Neutrophil (primary cell): ENCODE measurements at regions not wholly inside any gene's neighbourhood (a gene's known extent, or its start where the extent isn't known, plus 50 kb on each side); places are given as distances from the start of the nearest gene placed in this dataset.

Experiments used
- H3K27ac ChIP-seq: fragments of 200-600 bp; sonication (generic); 2 replicates; pipeline ENCODE4 v1.5.1; 2016; ENCODE audit warnings: mild to moderate bottlenecking, moderate library complexity
- H3K27me3 ChIP-seq: fragments of 200-600 bp; sonication (generic); 2 replicates; pipeline ENCODE4 v1.6.0; 2016; ENCODE audit warnings: mild to moderate bottlenecking
- H3K36me3 ChIP-seq: fragments of 200-600 bp; sonication (generic); 2 replicates; pipeline ENCODE4 v1.5.1; 2017
- H3K4me1 ChIP-seq, 2 experiments: fragments of 200-600 bp in 1 of 2; sonication (generic) in 1 of 2; 1 replicate in 1 of 2; 2 replicates in 1 of 2; pipeline versions ENCODE4 v1.5.1 to v1.6.1; 2013 to 2016; ENCODE audit warnings: low read depth in 1 of 2, low read length in 1 of 2, mild to moderate bottlenecking in 1 of 2, moderate library complexity in 1 of 2; ENCODE audit not compliant: control insufficient read depth in 1 of 2, insufficient read depth in 1 of 2
- H3K4me3 ChIP-seq, 2 experiments: fragments of 200-600 bp in 1 of 2; sonication (generic) in 1 of 2; 1 replicate in 1 of 2; 2 replicates in 1 of 2; pipeline ENCODE4 v1.5.1; 2013 to 2016; ENCODE audit warnings: low read depth in 1 of 2, low read length in 1 of 2, mild to moderate bottlenecking in 1 of 2, moderate library complexity in 1 of 2
- H3K9me3 ChIP-seq: fragments of 200-600 bp; sonication (generic); 2 replicates; pipeline ENCODE4 v1.5.1; 2016
- TF ChIP-seq, protein P1 (sequence below): fragments of 200-600 bp; sonication (generic); IDR thresholded peaks from 2 replicates; pipeline ENCODE4 v1.5.1; 2016; ENCODE audit warnings: antibody characterized with exemption

DNA sequence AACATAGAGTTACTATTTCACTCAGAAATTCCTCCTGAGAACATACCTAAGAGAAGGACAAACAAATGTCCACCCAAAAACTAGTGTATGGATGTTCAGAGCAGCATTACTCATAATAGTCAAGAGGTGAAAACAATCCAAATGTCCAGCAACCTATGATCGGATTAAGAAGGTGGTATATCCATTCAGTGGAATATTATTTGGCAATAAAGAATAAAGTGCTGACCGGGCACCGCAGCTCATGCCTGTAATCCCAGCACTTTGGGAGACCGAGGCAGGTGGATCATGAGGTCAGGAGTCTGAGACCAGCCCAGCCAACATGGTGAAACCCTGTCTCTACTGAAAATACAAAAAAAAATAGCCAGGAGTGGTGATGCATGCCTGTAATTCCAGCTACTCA is 182.8 kb upstream of the AGAP1 start:
- H3K4me3 ChIP-seq = no peak overlapping the region
- no peaks in the 10 kb centered on the region for H3K4me1 ChIP-seq
- H3K27ac ChIP-seq = no peak overlapping the region
- TF ChIP-seq, protein P1, sequence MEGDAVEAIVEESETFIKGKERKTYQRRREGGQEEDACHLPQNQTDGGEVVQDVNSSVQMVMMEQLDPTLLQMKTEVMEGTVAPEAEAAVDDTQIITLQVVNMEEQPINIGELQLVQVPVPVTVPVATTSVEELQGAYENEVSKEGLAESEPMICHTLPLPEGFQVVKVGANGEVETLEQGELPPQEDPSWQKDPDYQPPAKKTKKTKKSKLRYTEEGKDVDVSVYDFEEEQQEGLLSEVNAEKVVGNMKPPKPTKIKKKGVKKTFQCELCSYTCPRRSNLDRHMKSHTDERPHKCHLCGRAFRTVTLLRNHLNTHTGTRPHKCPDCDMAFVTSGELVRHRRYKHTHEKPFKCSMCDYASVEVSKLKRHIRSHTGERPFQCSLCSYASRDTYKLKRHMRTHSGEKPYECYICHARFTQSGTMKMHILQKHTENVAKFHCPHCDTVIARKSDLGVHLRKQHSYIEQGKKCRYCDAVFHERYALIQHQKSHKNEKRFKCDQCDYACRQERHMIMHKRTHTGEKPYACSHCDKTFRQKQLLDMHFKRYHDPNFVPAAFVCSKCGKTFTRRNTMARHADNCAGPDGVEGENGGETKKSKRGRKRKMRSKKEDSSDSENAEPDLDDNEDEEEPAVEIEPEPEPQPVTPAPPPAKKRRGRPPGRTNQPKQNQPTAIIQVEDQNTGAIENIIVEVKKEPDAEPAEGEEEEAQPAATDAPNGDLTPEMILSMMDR = no peak
- H3K27me3 ChIP-seq = no peaks in the 10 kb centered on the region
- no peaks in the 10 kb centered on the region for H3K36me3 ChIP-seq
- no peaks in the 10 kb centered on the region for H3K9me3 ChIP-seq

DNA sequence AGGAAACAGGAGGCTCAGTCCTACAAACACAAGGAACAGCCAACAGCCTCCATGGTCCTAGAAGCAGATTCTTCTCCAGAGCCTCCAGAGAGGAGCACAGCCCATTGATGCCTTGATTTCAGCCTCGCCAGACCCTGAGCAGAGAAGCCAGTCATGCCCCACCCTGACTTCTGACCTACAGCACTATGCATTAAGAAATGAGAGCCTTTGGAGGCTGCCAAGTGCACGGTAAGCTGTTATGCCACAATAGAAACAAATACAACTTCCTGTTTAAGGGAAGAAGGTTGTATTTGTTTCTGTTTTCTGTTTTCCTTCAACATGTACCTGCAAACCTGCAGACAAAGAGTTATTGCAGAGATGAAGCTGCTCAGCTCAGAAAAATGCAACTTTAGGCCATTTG is 181.3 kb upstream of the AGAP1 start:
- no peak overlapping the region for H3K4me3 ChIP-seq
- H3K9me3 ChIP-seq = no peaks in the 10 kb centered on the region
- TF ChIP-seq, protein P1 = no peak

DNA sequence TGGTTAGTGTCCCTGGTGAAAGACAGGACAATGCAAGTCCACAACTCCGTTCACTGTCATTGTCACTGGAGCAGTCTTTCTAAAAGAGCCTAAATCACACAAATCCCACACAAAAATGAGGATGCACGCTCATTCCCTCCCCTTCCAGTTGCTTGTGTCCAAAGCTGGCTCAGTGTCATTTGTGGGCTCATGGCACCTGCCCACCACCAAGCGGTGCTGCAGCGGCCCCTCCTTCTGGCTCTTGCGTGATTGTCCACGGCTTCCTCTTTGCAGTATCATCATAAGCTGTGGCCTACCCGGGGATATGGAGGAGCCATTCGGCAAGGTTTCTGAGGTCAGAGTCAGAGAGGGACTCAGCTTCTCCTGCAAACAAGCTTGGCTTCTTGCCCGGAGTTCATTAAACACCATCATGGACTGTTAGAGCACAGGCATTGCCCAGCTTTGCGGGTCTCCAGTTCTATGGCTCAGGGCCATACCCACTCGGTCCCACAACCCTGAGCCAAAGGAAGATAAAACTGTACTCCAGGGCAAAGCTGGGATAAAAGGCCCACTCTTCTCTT is 179.4 kb upstream of the AGAP1 start:
- Histone ChIP-seq H3K27ac (no peak overlapping the region), H3K36me3 (no peaks in the 10 kb centered on the region), H3K27me3 (no peaks in the 10 kb centered on the region)

More for the DNA sequence above, 181.3 kb upstream of the AGAP1 start:
- Histone ChIP-seq H3K4me1 (no peaks in the 10 kb centered on the region), H3K27ac (no peak overlapping the region), H3K36me3 (no peaks in the 10 kb centered on the region), H3K27me3 (no peaks in the 10 kb centered on the region)

DNA sequence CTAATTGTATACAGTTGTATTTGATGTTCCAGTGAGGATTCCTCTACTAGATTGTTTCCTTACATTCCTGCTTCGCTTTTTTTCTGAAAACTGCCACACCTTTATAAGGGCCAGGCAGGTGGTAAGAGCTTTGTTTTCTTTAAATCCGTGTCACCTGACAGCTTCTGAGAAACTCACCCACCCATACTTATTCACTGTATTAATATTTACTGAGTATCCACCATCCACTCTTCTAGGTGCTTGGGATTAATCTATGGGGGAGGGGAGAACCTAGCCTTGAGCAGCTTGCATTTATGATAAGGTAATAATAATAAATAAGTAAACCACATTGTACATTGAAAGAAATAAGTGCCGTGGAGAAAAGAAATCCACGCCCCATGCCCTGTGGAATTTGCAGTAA is 174.7 kb upstream of the AGAP1 start:
- Histone ChIP-seq H3K4me3 (no peak overlapping the region), H3K9me3 (no peaks in the 10 kb centered on the region)
- TF ChIP-seq, protein P1 = no peak

More for the DNA sequence above, 179.4 kb upstream of the AGAP1 start:
- no peaks in the 10 kb centered on the region for H3K4me1 ChIP-seq
- no peaks in the 10 kb centered on the region for H3K9me3 ChIP-seq
- TF ChIP-seq, protein P1 = no peak
- no peak overlapping the region for H3K4me3 ChIP-seq

DNA sequence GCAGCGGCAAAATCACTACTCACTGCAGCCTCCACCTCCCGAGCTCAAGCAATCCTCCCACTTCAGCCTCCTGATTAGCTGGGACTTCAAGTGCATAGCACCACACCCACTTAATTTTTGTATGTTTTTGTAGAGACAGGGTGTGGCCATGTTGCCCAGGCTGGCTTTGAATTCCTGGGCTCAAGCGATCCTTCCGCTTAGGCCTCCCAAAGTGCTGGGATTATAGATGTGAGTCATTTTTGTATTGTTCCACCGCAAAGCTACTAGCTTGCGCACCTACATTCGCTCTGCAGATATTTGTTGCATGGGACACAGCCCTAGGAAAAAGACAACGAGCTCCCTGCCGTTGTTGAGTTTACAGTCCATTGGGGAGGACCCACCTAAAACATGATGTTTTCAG is 173.5 kb upstream of the AGAP1 start:
- H3K9me3 ChIP-seq = no peaks in the 10 kb centered on the region
- TF ChIP-seq, protein P1 = no peak
- H3K4me1 ChIP-seq = no peaks in the 10 kb centered on the region
- peaks cover 6% of the 10 kb centered on the region for H3K27me3 ChIP-seq
- no peak overlapping the region for H3K27ac ChIP-seq
- no peak overlapping the region for H3K4me3 ChIP-seq
- no peaks in the 10 kb centered on the region for H3K36me3 ChIP-seq

More for the DNA sequence above, 174.7 kb upstream of the AGAP1 start:
- Histone ChIP-seq H3K4me1 (no peaks in the 10 kb centered on the region), H3K36me3 (no peaks in the 10 kb centered on the region), H3K27me3 (no peaks in the 10 kb centered on the region), H3K27ac (no peak overlapping the region)
